OCI-LY1 (cell line): ENCODE measurements at regions not wholly inside any gene's neighbourhood (a gene's known extent, or its start where the extent isn't known, plus 50 kb on each side); places are given as distances from the start of the nearest gene placed in this dataset.

Source experiments
- H2AFZ ChIP-seq: fragments of 200-600 bp; sonication (generic), shearing (Covaris generic); 2 replicates; pipeline ENCODE4 v1.6.0; 2014; ENCODE audit warnings: antibody characterized with exemption, mild to moderate bottlenecking, low read length
- H3F3A ChIP-seq: fragments of 200-600 bp; sonication (generic), shearing (Covaris generic); 2 replicates; pipeline ENCODE4 v1.6.0; 2014; ENCODE audit warnings: mild to moderate bottlenecking, antibody characterized with exemption, low read length, moderate library complexity; ENCODE audit not compliant: insufficient read depth
- H3K27ac ChIP-seq: fragments of 200-600 bp; sonication (generic); 2 replicates; pipeline ENCODE4 v1.5.1; 2014; ENCODE audit warnings: low read length, mixed run types, mild to moderate bottlenecking, low read depth; ENCODE audit not compliant: poor library complexity, severe bottlenecking
- H3K27me3 ChIP-seq: fragments of 200-600 bp; sonication (generic); 2 replicates; pipeline ENCODE4 v1.6.0; 2014; ENCODE audit warnings: antibody characterized with exemption, mild to moderate bottlenecking, low read length, moderate library complexity; ENCODE audit not compliant: insufficient read depth
- H3K36me3 ChIP-seq: fragments of 200-600 bp; sonication (generic); 2 replicates; pipeline ENCODE4 v1.6.1; 2014; ENCODE audit warnings: mild to moderate bottlenecking, antibody characterized with exemption, low read length, moderate library complexity, mixed read lengths; ENCODE audit not compliant: insufficient read depth
- H3K4me1 ChIP-seq: fragments of 200-600 bp; sonication (generic); 2 replicates; pipeline ENCODE4 v1.5.1; 2014; ENCODE audit warnings: mild to moderate bottlenecking, low read length, moderate library complexity; ENCODE audit not compliant: insufficient read depth, severe bottlenecking
- H3K4me2 ChIP-seq: fragments of 200-600 bp; sonication (generic), shearing (Covaris generic); 2 replicates; pipeline ENCODE4 v1.6.1; 2014; ENCODE audit warnings: low read length
- H3K4me3 ChIP-seq: fragments of 200-600 bp; sonication (generic); 2 replicates; pipeline ENCODE4 v1.5.1; 2014; ENCODE audit warnings: low read length, low read depth, mild to moderate bottlenecking, mixed read lengths; ENCODE audit not compliant: poor library complexity, severe bottlenecking
- H3K79me2 ChIP-seq: fragments of 200-600 bp; shearing (Covaris generic); 2 replicates; pipeline ENCODE4 v1.6.1; 2016; ENCODE audit warnings: mixed run types, low read length, mixed read lengths; ENCODE audit not compliant: insufficient read depth
- H3K9ac ChIP-seq: fragments of 200-600 bp; sonication (generic), shearing (Covaris generic); 2 replicates; pipeline ENCODE4 v1.6.1; 2014; ENCODE audit warnings: mild to moderate bottlenecking, low read length, mixed read lengths
- H3K9me2 ChIP-seq: fragments of 200-600 bp; sonication (generic), shearing (Covaris generic); 2 replicates; pipeline ENCODE4 v1.6.1; 2014; ENCODE audit warnings: low read depth, mild to moderate bottlenecking, low read length, mixed read lengths
- H3K9me3 ChIP-seq: fragments of 200-600 bp; shearing (Covaris generic); 2 replicates; pipeline ENCODE4 v1.6.1; 2014; ENCODE audit warnings: low read length, mixed read lengths
- H4K20me1 ChIP-seq: fragments of 200-600 bp; sonication (generic), shearing (Covaris generic); 2 replicates; pipeline ENCODE4 v1.6.0; 2016; ENCODE audit warnings: mild to moderate bottlenecking, low read length; ENCODE audit not compliant: insufficient read depth
- CTCF ChIP-seq: fragments of 200-600 bp; sonication (generic), shearing (Covaris generic); IDR thresholded peaks from 2 replicates; pipeline ENCODE4 v1.5.1; 2017; ENCODE audit warnings: mild to moderate bottlenecking, antibody characterized with exemption, low read length, moderate library complexity, mixed read lengths
- EZH2 ChIP-seq: fragments of 200-600 bp; sonication (generic), shearing (Covaris generic); IDR thresholded peaks from 2 replicates; pipeline ENCODE4 v1.8.0; 2017; ENCODE audit warnings: borderline replicate concordance, mixed run types, mild to moderate bottlenecking, antibody characterized with exemption, low read length, moderate library complexity, mixed read lengths

GRCh38 chr19:28289295-28290063 lies 923.5 kb downstream of the UQCRFS1 start:
- Histone ChIP-seq H3K9me2 (no peaks in the 10 kb centered on the region), H3K4me3 (no peak overlapping the region), H3K27me3 (no peaks in the 10 kb centered on the region), H3K9me3 (no peaks in the 10 kb centered on the region), H2AFZ (no peak overlapping the region), H3K9ac (no peak overlapping the region), H3K4me2 (no peak overlapping the region), H3K27ac (no peak overlapping the region), H3K79me2 (no peaks in the 10 kb centered on the region), H3K4me1 (no peaks in the 10 kb centered on the region), H3F3A (no peaks in the 10 kb centered on the region), H3K36me3 (no peaks in the 10 kb centered on the region), H4K20me1 (no peaks in the 10 kb centered on the region)
- TF ChIP-seq CTCF (no peak), EZH2 (no peak)

GRCh38 chr19:28288572-28289264 lies 924.2 kb downstream of the UQCRFS1 start:
- H3K4me1 ChIP-seq, result no peaks in the 10 kb centered on the region
- no peak overlapping the region for H3K9ac ChIP-seq
- H2AFZ ChIP-seq, result no peak overlapping the region
- no peaks in the 10 kb centered on the region for H3K36me3 ChIP-seq
- H4K20me1 ChIP-seq, result no peaks in the 10 kb centered on the region
- no peaks in the 10 kb centered on the region for H3F3A ChIP-seq
- TF ChIP-seq EZH2 (no peak), CTCF (no peak)
- no peaks in the 10 kb centered on the region for H3K9me2 ChIP-seq
- no peak overlapping the region for H3K27ac ChIP-seq
- H3K79me2 ChIP-seq, result no peaks in the 10 kb centered on the region
- no peaks in the 10 kb centered on the region for H3K9me3 ChIP-seq
- H3K27me3 ChIP-seq, result no peaks in the 10 kb centered on the region
- no peak overlapping the region for H3K4me2 ChIP-seq
- H3K4me3 ChIP-seq, result no peak overlapping the region

- TF ChIP-seq CTCF (no peak), EZH2 (no peak)
- no peak overlapping the region for H3K4me2 ChIP-seq
- no peaks in the 10 kb centered on the region for H3K79me2 ChIP-seq
- no peaks in the 10 kb centered on the region for H4K20me1 ChIP-seq
- no peaks in the 10 kb centered on the region for H3K9me2 ChIP-seq
- no peaks in the 10 kb centered on the region for H3K36me3 ChIP-seq
- H3K4me3 ChIP-seq, result no peak overlapping the region
- no peaks in the 10 kb centered on the region for H3F3A ChIP-seq
- no peak overlapping the region for H3K27ac ChIP-seq
- H2AFZ ChIP-seq, result no peak overlapping the region
- H3K9me3 ChIP-seq, result no peaks in the 10 kb centered on the region
- H3K9ac ChIP-seq, result no peak overlapping the region
- no peaks in the 10 kb centered on the region for H3K27me3 ChIP-seq
- no peaks in the 10 kb centered on the region for H3K4me1 ChIP-seq
Measured at GRCh38 chr19:28285917-28286316, 927.0 kb downstream of the UQCRFS1 start.
